ENCODE measurements at regions not wholly inside any gene's neighbourhood (a gene's known extent, or its start where the extent isn't known, plus 50 kb on each side); places are given as distances from the start of the nearest gene placed in this dataset.

DNA sequence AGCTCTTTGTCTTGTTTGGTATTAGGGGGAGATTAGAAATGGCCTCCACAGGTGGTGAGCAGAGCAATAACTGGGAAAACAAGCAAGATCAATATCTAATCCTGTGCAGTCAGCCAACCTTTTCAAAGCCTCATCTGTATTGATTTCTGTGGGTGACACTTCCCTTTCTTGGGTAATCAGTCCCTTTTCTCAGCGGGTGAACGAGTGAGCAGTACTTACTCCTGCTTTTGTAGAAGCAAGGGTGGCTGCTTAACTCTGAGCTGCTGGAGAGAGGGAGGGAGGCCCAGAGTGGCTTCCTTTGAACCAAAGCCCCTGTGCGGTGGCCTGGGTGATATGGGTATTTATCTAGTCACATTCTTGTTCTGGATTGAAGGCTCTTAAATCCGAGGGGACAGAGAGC lies 254.8 kb upstream of the CHD6 start:
- ATAC-seq (no peak), DNase-seq (no peak)
- H3K4me1 Mint-ChIP-seq: no peaks in the 10 kb centered on the region
- H3K4me3 ChIP-seq (ENCODE audit: low read length): no peak overlapping the region
- H3K27me3 ChIP-seq (ENCODE audit: control insufficient read depth, insufficient read depth, low read length): no peaks in the 10 kb centered on the region
- H3K27ac Mint-ChIP-seq: no peak overlapping the region
- H3K4me1 ChIP-seq (ENCODE audit: control insufficient read depth, insufficient read depth, low read length): no peaks in the 10 kb centered on the region
- peaks cover 0 to 7% of the 10 kb centered on the region in 2 donors for H3K27me3 Mint-ChIP-seq (ENCODE audit: low read depth in 2 of 2)
- H3K9me3 Mint-ChIP-seq: peaks cover 2 to 12% of the 10 kb centered on the region in 2 donors
- intact Hi-C loops (cut with micrococcal nuclease): no loop called here
- H3K27ac ChIP-seq (ENCODE audit: low read length): no peak overlapping the region
- H3K4me3 Mint-ChIP-seq: no peak overlapping the region
- no peaks in the 10 kb centered on the region for H3K9me3 ChIP-seq (ENCODE audit: control insufficient read depth, insufficient read depth, low read length)
- no peak for TF ChIP-seq CTCF (IDR thresholded peaks at IDR 0.05)
- 75% methylated on average over 4 of the region's 4 CpGs for WGBS (ENCODE audit: insufficient coverage)
- no peaks in the 10 kb centered on the region for H3K36me3 Mint-ChIP-seq
- no peaks in the 10 kb centered on the region for H3K36me3 ChIP-seq (ENCODE audit: control insufficient read depth, insufficient read depth, low read length)

GRCh38 chr20:41870869-41871462 lies 252.8 kb upstream of the CHD6 start:
- H3K27ac ChIP-seq (ENCODE audit: low read length): no peak overlapping the region
- 75% methylated on average over 3 of the region's 3 CpGs for WGBS (ENCODE audit: insufficient coverage)

DNA sequence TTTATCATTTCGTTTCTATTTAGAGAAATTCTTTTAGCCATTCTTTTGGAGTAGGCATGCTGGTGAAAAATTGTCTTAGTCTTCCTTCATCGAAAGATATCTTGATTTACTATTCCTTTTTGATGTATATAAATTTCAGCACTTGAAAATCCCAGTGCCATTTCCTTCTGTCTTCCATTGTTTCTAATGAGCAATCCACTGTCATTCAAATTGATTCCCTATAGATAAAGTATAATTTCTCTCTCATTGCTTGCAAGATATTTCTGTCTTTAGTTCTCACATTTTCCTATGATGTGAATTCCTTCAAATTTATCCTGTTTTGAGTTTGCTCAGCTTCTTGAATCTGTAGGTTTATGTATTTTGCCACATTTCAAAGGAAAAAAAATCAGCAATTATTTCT lies 251.1 kb upstream of the CHD6 start:
- ATAC-seq: no peak
- H3K27ac ChIP-seq (ENCODE audit: low read length): no peak overlapping the region
- peaks cover 0 to 7% of the 10 kb centered on the region in 2 donors for H3K27me3 Mint-ChIP-seq (ENCODE audit: low read depth in 2 of 2)
- no peaks in the 10 kb centered on the region for H3K9me3 ChIP-seq (ENCODE audit: control insufficient read depth, insufficient read depth, low read length)
- intact Hi-C loops (cut with micrococcal nuclease): no loop called here
- no peak overlapping the region for H3K4me3 Mint-ChIP-seq
- H3K36me3 Mint-ChIP-seq: no peaks in the 10 kb centered on the region
- peaks cover 6 to 12% of the 10 kb centered on the region in 2 donors for H3K9me3 Mint-ChIP-seq
- H3K4me1 ChIP-seq (ENCODE audit: control insufficient read depth, insufficient read depth, low read length): no peaks in the 10 kb centered on the region
- 100% methylated on average over 1 of the region's 2 CpGs for WGBS (ENCODE audit: insufficient coverage)
- no peak for DNase-seq
- H3K4me3 ChIP-seq (ENCODE audit: low read length): no peak overlapping the region
- H3K4me1 Mint-ChIP-seq: no peaks in the 10 kb centered on the region
- H3K27me3 ChIP-seq (ENCODE audit: control insufficient read depth, insufficient read depth, low read length): no peaks in the 10 kb centered on the region
- no peak for TF ChIP-seq CTCF (IDR thresholded peaks at IDR 0.05)
- no peak overlapping the region for H3K27ac Mint-ChIP-seq
- H3K36me3 ChIP-seq (ENCODE audit: control insufficient read depth, insufficient read depth, low read length): no peaks in the 10 kb centered on the region

More at GRCh38 chr20:41870869-41871462, 252.8 kb upstream of the CHD6 start:
- TF ChIP-seq CTCF (IDR thresholded peaks at IDR 0.05): no peak
- no peaks in the 10 kb centered on the region for H3K36me3 ChIP-seq (ENCODE audit: control insufficient read depth, insufficient read depth, low read length)
- intact Hi-C loops (cut with micrococcal nuclease): no loop called here
- H3K27ac Mint-ChIP-seq: no peak overlapping the region
- H3K9me3 ChIP-seq (ENCODE audit: control insufficient read depth, insufficient read depth, low read length): no peaks in the 10 kb centered on the region
- H3K36me3 Mint-ChIP-seq: no peaks in the 10 kb centered on the region
- no peaks in the 10 kb centered on the region for H3K4me1 ChIP-seq (ENCODE audit: control insufficient read depth, insufficient read depth, low read length)
- H3K9me3 Mint-ChIP-seq: peaks cover 6 to 12% of the 10 kb centered on the region in 2 donors
- ATAC-seq: no peak
- no peaks in the 10 kb centered on the region for H3K4me1 Mint-ChIP-seq
- no peaks in the 10 kb centered on the region for H3K27me3 ChIP-seq (ENCODE audit: control insufficient read depth, insufficient read depth, low read length)
- H3K4me3 Mint-ChIP-seq: no peak overlapping the region
- no peak overlapping the region for H3K4me3 ChIP-seq (ENCODE audit: low read length)
- DNase-seq: no peak
- peaks cover 0 to 7% of the 10 kb centered on the region in 2 donors for H3K27me3 Mint-ChIP-seq (ENCODE audit: low read depth in 2 of 2)

- H3K9me3 Mint-ChIP-seq: peaks cover 3 to 9% of the 10 kb centered on the region in 2 donors
- H3K27ac Mint-ChIP-seq: no peak overlapping the region
- Histone ChIP-seq H3K9me3 (ENCODE audit: control insufficient read depth, insufficient read depth, low read length) (no peaks in the 10 kb centered on the region), H3K27ac (ENCODE audit: low read length) (no peak overlapping the region), H3K4me1 (ENCODE audit: control insufficient read depth, insufficient read depth, low read length) (no peaks in the 10 kb centered on the region), H3K36me3 (ENCODE audit: control insufficient read depth, insufficient read depth, low read length) (no peaks in the 10 kb centered on the region), H3K27me3 (ENCODE audit: control insufficient read depth, insufficient read depth, low read length) (no peaks in the 10 kb centered on the region), H3K4me3 (ENCODE audit: low read length) (no peak overlapping the region)
- no peaks in the 10 kb centered on the region for H3K36me3 Mint-ChIP-seq
- no peak for TF ChIP-seq CTCF (IDR thresholded peaks at IDR 0.05)
- H3K27me3 Mint-ChIP-seq (ENCODE audit: low read depth in 2 of 2): peaks cover 0 to 7% of the 10 kb centered on the region in 2 donors
- DNase-seq (no peak), ATAC-seq (no peak)
- 78% methylated on average over 2 of the region's 3 CpGs for WGBS (ENCODE audit: insufficient coverage)
- no peaks in the 10 kb centered on the region for H3K4me1 Mint-ChIP-seq
- intact Hi-C loops (cut with micrococcal nuclease): no loop called here
- no peak overlapping the region for H3K4me3 Mint-ChIP-seq
Measured at GRCh38 chr20:41865938-41866337, 247.8 kb upstream of the CHD6 start.

Data from natural killer cell (primary cell).